CD4-positive, alpha-beta T cell (primary cell): ENCODE measurements at regions not wholly inside any gene's neighbourhood (a gene's known extent, or its start where the extent isn't known, plus 50 kb on each side); places are given as distances from the start of the nearest gene placed in this dataset.

Experiments used
- ATAC-seq: fragments of 200-7000 bp; cut with Tn5 transposase; one replicate; pipeline ENCODE4 v1.10.0; 2022; ENCODE audit warnings: mild to moderate bottlenecking; ENCODE audit not compliant: poor library complexity
- CTCF ChIA-PET: fragments of 350-600 bp; sonication (Branson Sonifier 250); formaldehyde crosslinking; loops from one replicate; lab custom pipeline; 2021; ENCODE audit warnings: antibody characterized with exemption, inconsistent platforms; lab: Charles Lee
- POLR2A ChIA-PET: fragments of 350-600 bp; sonication (Branson Sonifier 250); formaldehyde crosslinking; loops from one replicate; lab custom pipeline; 2021; ENCODE audit warnings: antibody characterized with exemption, inconsistent platforms; lab: Charles Lee
- DNase-seq, 14 experiments: peaks; one replicate each; pipeline ENCODE4 v3.0.0-alpha.2; 2013 to 2020; ENCODE audit warnings: mixed read lengths in 2 of 14
- H3K27ac ChIP-seq, 2 donors: one replicate each; pipeline versions ENCODE4 v1.5.1 to v1.7.0; 2013; ENCODE audit warnings: low read length in 2 of 2, low read depth in 1 of 2, mild to moderate bottlenecking in 1 of 2
- H3K27me3 ChIP-seq, 2 experiments: 1 replicate in 1 of 2; 2 replicates in 1 of 2; pipeline versions ENCODE4 v1.6.1 to v1.7.0; 2013; ENCODE audit warnings: low read length in 2 of 2, control low read depth in 1 of 2, mild to moderate bottlenecking in 1 of 2, moderate library complexity in 1 of 2; ENCODE audit not compliant: insufficient read depth in 2 of 2, control insufficient read depth in 1 of 2
- H3K36me3 ChIP-seq: one replicate; pipeline ENCODE4 v1.6.1; 2013; ENCODE audit warnings: low read length, control low read depth; ENCODE audit not compliant: insufficient read depth
- H3K4me1 ChIP-seq: one replicate; pipeline ENCODE4 v1.6.1; 2013; ENCODE audit warnings: low read length, control low read depth; ENCODE audit not compliant: insufficient read depth
- H3K4me3 ChIP-seq: one replicate; pipeline ENCODE4 v1.5.1; 2013; ENCODE audit warnings: mild to moderate bottlenecking, low read length, moderate library complexity
- H3K9me3 ChIP-seq, 2 experiments: 1 replicate in 1 of 2; 2 replicates in 1 of 2; pipeline versions ENCODE4 v1.6.1 to v1.7.0; 2013; ENCODE audit warnings: low read length in 2 of 2, mild to moderate bottlenecking in 2 of 2, control low read depth in 1 of 2, moderate library complexity in 1 of 2; ENCODE audit not compliant: control insufficient read depth in 1 of 2, insufficient read depth in 1 of 2
- H3K27ac Mint-ChIP-seq: one replicate; pipeline ENCODE4 v1.8.0; 2020; ENCODE audit warnings: mixed read lengths
- H3K27me3 Mint-ChIP-seq: one replicate; pipeline ENCODE4 v1.8.0; 2021; ENCODE audit warnings: mixed read lengths
- H3K36me3 Mint-ChIP-seq: one replicate; pipeline ENCODE4 v1.8.0; 2021; ENCODE audit warnings: low read depth, mixed read lengths
- H3K4me1 Mint-ChIP-seq: one replicate; pipeline ENCODE4 v1.8.0; 2021; ENCODE audit warnings: low read depth, mixed read lengths
- H3K4me3 Mint-ChIP-seq: one replicate; pipeline ENCODE4 v1.8.0; 2020; ENCODE audit warnings: mild to moderate bottlenecking, mixed read lengths
- H3K9me3 Mint-ChIP-seq: one replicate; pipeline ENCODE4 v1.8.0; 2020; ENCODE audit warnings: mixed read lengths
- intact Hi-C, 2 experiments: fragments of 100-400 bp; cut with DNase I in 1 of 2; cut with micrococcal nuclease in 1 of 2; formaldehyde crosslinking; loops; one replicate each; pipeline versions ENCODE4 v1.15.1 to v1.9.0; 2023 to 2025; cut with DNase I, micrococcal nuclease
- TF ChIP-seq, protein P1 (sequence below): fragments of 200-600 bp; IDR thresholded peaks from one replicate; pipeline ENCODE4 v1.8.0; 2022; ENCODE audit warnings: antibody characterized with exemption, mild to moderate bottlenecking

GRCh38 chr3:194936659-194937058 lies 251.0 kb downstream of the FAM43A start:
- no peak for DNase-seq
- POLR2A ChIA-PET: no interaction called here
- Histone ChIP-seq H3K4me1 (no peaks in the 10 kb centered on the region), H3K27ac (no peak overlapping the region), H3K9me3 (peaks cover 0 to 5% of the 10 kb centered on the region in 2 experiments), H3K4me3 (no peak overlapping the region), H3K36me3 (no peaks in the 10 kb centered on the region), H3K27me3 (no peaks in the 10 kb centered on the region)
- intact Hi-C loops: no loop called here
- ATAC-seq: no peak
- Mint-ChIP-seq H3K4me3 (no peak overlapping the region), H3K4me1 (no peaks in the 10 kb centered on the region), H3K27me3 (peaks cover 7% of the 10 kb centered on the region), H3K36me3 (no peaks in the 10 kb centered on the region), H3K27ac (no peak overlapping the region), H3K9me3 (no peaks in the 10 kb centered on the region)
- TF ChIP-seq, protein P1, sequence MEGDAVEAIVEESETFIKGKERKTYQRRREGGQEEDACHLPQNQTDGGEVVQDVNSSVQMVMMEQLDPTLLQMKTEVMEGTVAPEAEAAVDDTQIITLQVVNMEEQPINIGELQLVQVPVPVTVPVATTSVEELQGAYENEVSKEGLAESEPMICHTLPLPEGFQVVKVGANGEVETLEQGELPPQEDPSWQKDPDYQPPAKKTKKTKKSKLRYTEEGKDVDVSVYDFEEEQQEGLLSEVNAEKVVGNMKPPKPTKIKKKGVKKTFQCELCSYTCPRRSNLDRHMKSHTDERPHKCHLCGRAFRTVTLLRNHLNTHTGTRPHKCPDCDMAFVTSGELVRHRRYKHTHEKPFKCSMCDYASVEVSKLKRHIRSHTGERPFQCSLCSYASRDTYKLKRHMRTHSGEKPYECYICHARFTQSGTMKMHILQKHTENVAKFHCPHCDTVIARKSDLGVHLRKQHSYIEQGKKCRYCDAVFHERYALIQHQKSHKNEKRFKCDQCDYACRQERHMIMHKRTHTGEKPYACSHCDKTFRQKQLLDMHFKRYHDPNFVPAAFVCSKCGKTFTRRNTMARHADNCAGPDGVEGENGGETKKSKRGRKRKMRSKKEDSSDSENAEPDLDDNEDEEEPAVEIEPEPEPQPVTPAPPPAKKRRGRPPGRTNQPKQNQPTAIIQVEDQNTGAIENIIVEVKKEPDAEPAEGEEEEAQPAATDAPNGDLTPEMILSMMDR: no peak
- CTCF ChIA-PET: no interaction called here

DNA sequence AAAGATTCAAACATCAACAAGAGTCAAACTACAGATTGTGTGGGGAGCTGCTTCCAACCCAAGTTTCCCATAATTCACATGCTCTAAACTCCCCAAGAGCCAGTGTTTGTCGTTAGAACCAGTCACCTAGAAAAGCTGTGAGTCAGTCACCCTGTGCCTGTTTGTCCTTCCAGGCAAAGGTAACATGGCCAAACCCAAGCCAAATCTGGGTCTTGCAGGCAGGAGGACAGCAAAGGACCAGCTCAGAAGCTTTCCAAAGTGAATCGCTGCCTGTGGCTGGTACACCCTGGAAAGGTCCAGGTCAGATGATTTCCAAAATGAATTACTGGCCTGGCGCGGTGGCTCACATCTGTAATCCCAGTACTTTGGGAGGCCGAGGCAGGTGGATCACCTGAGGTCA lies 251.5 kb downstream of the FAM43A start:
- POLR2A ChIA-PET: no interaction called here

GRCh38 chr3:194937882-194938321 lies 252.2 kb downstream of the FAM43A start:
- Mint-ChIP-seq H3K4me3 (no peak overlapping the region), H3K4me1 (no peaks in the 10 kb centered on the region), H3K36me3 (no peaks in the 10 kb centered on the region), H3K27me3 (peaks cover 7% of the 10 kb centered on the region), H3K27ac (no peak overlapping the region), H3K9me3 (no peaks in the 10 kb centered on the region)
- Histone ChIP-seq H3K9me3 (peaks cover 0 to 5% of the 10 kb centered on the region in 2 experiments), H3K36me3 (no peaks in the 10 kb centered on the region), H3K4me3 (no peak overlapping the region), H3K27me3 (peaks cover 0 to under 1% of the 10 kb centered on the region in 2 experiments), H3K4me1 (no peaks in the 10 kb centered on the region), H3K27ac (no peak overlapping the region)
- DNase-seq (no peak), ATAC-seq (no peak)
- intact Hi-C loops: no loop called here
- TF ChIP-seq, protein P1: no peak
- ChIA-PET CTCF (no interaction called here), POLR2A (no interaction called here)

More for the DNA sequence above, 251.5 kb downstream of the FAM43A start:
- no peak overlapping the region for H3K27ac ChIP-seq
- DNase-seq (no peak), ATAC-seq (no peak)
- TF ChIP-seq, protein P1: no peak
- peaks cover 7% of the 10 kb centered on the region for H3K27me3 Mint-ChIP-seq
- peaks cover 0 to 5% of the 10 kb centered on the region in 2 experiments for H3K9me3 ChIP-seq
- H3K9me3 Mint-ChIP-seq: no peaks in the 10 kb centered on the region
- H3K4me3 Mint-ChIP-seq: no peak overlapping the region
- H3K4me3 ChIP-seq: no peak overlapping the region
- intact Hi-C loops: no loop called here
- H3K27ac Mint-ChIP-seq: no peak overlapping the region
- H3K27me3 ChIP-seq: no peaks in the 10 kb centered on the region
- CTCF ChIA-PET: no interaction called here
- no peaks in the 10 kb centered on the region for H3K4me1 ChIP-seq
- no peaks in the 10 kb centered on the region for H3K36me3 ChIP-seq
- no peaks in the 10 kb centered on the region for H3K36me3 Mint-ChIP-seq
- no peaks in the 10 kb centered on the region for H3K4me1 Mint-ChIP-seq
